ENCODE measurements at regions not wholly inside any gene's neighbourhood (a gene's known extent, or its start where the extent isn't known, plus 50 kb on each side); places are given as distances from the start of the nearest gene placed in this dataset.
"Not testable (repeated sequence)": the region's sequence is repeated elsewhere in the genome, so short reads cannot be mapped to it uniquely, and the experiment has no call there.

DNA sequence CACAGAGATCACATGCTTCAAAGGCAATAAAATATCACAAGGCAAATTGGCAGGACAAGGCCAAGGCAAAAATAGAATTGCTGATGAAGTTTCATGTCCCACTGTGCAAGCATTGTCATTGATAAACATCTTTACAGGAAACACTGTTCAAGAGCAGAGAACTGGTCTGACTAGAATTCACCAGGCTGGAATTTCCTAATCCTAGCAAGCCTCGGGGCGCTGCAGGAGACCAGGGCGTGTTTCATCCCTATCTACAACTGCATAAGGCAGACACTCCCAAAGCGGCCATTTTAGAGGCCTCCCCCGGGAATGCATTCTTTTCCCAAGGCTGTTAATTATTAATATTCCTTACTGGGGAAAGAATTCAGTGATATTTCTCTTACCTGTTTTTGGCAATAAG is 103.7 kb upstream of the GHR start:
- not testable (repeated sequence) for TF ChIP-seq POLR2A (IDR thresholded peaks at IDR 0.05; ENCODE audit: low read length); GATA1 (IDR thresholded peaks at IDR 0.05; ENCODE audit: low read depth, low read length)
